ENCODE measurements at regions not wholly inside any gene's neighbourhood (a gene's known extent, or its start where the extent isn't known, plus 50 kb on each side); places are given as distances from the start of the nearest gene placed in this dataset.
A peak's percentile ranks its signal among the peaks of the same experiment; 100 is the strongest.

GRCh38 chr12:75894965-75895754 lies 136.4 kb downstream of the PHLDA1 start:
- Histone ChIP-seq H3K4me3 (no peak overlapping the region), H3K36me3 (no peaks in the 10 kb centered on the region), H3K4me1 (peaks cover 1% of the 10 kb centered on the region; the same call in 1 of the 2 replicates), H3K27me3 (no peaks in the 10 kb centered on the region), H3K9me3 (replicated peaks) (no peaks in the 10 kb centered on the region), H3K27ac (no peak overlapping the region)
- no peak for DNase-seq

- H3K27me3 ChIP-seq, result no peaks in the 10 kb centered on the region
- DNase-seq, result no peak
- H3K9me3 ChIP-seq (replicated peaks), result no peaks in the 10 kb centered on the region
- no peak overlapping the region for H3K27ac ChIP-seq
- H3K36me3 ChIP-seq, result no peaks in the 10 kb centered on the region
- H3K4me1 ChIP-seq, result peaks cover 7% of the 10 kb centered on the region
- H3K4me3 ChIP-seq, result no peak overlapping the region
Measured at GRCh38 chr12:75893765-75894164, 137.8 kb downstream of the PHLDA1 start.

- Histone ChIP-seq H3K4me3 (no peak overlapping the region), H3K9me3 (replicated peaks) (no peaks in the 10 kb centered on the region), H3K27me3 (no peaks in the 10 kb centered on the region), H3K4me1 (peaks cover 7% of the 10 kb centered on the region), H3K36me3 (no peaks in the 10 kb centered on the region), H3K27ac (no peak overlapping the region)
- no peak for DNase-seq
Measured at GRCh38 chr12:75892731-75893408, 138.7 kb downstream of the PHLDA1 start.

GRCh38 chr12:75891072-75891471 lies 140.5 kb downstream of the PHLDA1 start:
- no peaks in the 10 kb centered on the region for H3K36me3 ChIP-seq
- no peak for DNase-seq
- no peaks in the 10 kb centered on the region for H3K27me3 ChIP-seq
- no peak overlapping the region for H3K27ac ChIP-seq
- H3K4me1 ChIP-seq, result peaks cover 7% of the 10 kb centered on the region
- H3K9me3 ChIP-seq (replicated peaks), result no peaks in the 10 kb centered on the region
- H3K4me3 ChIP-seq, result no peak overlapping the region

GRCh38 chr12:75890660-75891059 lies 140.9 kb downstream of the PHLDA1 start:
- H3K27ac ChIP-seq, result no peak overlapping the region
- no peaks in the 10 kb centered on the region for H3K9me3 ChIP-seq (replicated peaks)
- no peak overlapping the region for H3K4me3 ChIP-seq
- no peak for DNase-seq
- H3K27me3 ChIP-seq, result no peaks in the 10 kb centered on the region
- peaks cover 7% of the 10 kb centered on the region for H3K4me1 ChIP-seq
- H3K36me3 ChIP-seq, result no peaks in the 10 kb centered on the region

- H3K4me1 ChIP-seq, result peaks cover 7% of the 10 kb centered on the region
- no peaks in the 10 kb centered on the region for H3K36me3 ChIP-seq
- DNase-seq, result no peak
- no peak overlapping the region for H3K27ac ChIP-seq
- H3K27me3 ChIP-seq, result no peaks in the 10 kb centered on the region
- H3K9me3 ChIP-seq (replicated peaks), result no peaks in the 10 kb centered on the region
- no peak overlapping the region for H3K4me3 ChIP-seq
Measured at GRCh38 chr12:75890141-75890540, 141.4 kb downstream of the PHLDA1 start.

- Histone ChIP-seq H3K27ac (peak overlapping the region; percentile 20), H3K9me3 (replicated peaks) (no peaks in the 10 kb centered on the region), H3K27me3 (no peaks in the 10 kb centered on the region), H3K36me3 (no peaks in the 10 kb centered on the region), H3K4me3 (peak overlapping the region; percentile 36), H3K4me1 (peaks cover 7% of the 10 kb centered on the region)
- peak; percentile 53 to 78 for DNase-seq
Measured at GRCh38 chr12:75888874-75889613, 142.5 kb downstream of the PHLDA1 start.

- DNase-seq, result no peak
- Histone ChIP-seq H3K4me3 (no peak overlapping the region), H3K36me3 (no peaks in the 10 kb centered on the region), H3K4me1 (peaks cover 7% of the 10 kb centered on the region), H3K27ac (no peak overlapping the region), H3K9me3 (replicated peaks) (no peaks in the 10 kb centered on the region), H3K27me3 (no peaks in the 10 kb centered on the region)
Measured at GRCh38 chr12:75888399-75888798, 143.2 kb downstream of the PHLDA1 start.

GRCh38 chr12:75887979-75888378 lies 143.6 kb downstream of the PHLDA1 start:
- no peak overlapping the region for H3K4me3 ChIP-seq
- no peaks in the 10 kb centered on the region for H3K9me3 ChIP-seq (replicated peaks)
- no peak overlapping the region for H3K27ac ChIP-seq

GRCh38 chr12:75884465-75884985 lies 147.1 kb downstream of the PHLDA1 start:
- Histone ChIP-seq H3K9me3 (replicated peaks) (no peaks in the 10 kb centered on the region), H3K27ac (no peak overlapping the region), H3K36me3 (no peaks in the 10 kb centered on the region), H3K27me3 (no peaks in the 10 kb centered on the region), H3K4me1 (peaks cover 2% of the 10 kb centered on the region), H3K4me3 (no peak overlapping the region)
- no peak for DNase-seq

More at GRCh38 chr12:75887979-75888378, 143.6 kb downstream of the PHLDA1 start:
- no peaks in the 10 kb centered on the region for H3K36me3 ChIP-seq
- no peak for DNase-seq
- no peaks in the 10 kb centered on the region for H3K27me3 ChIP-seq
- H3K4me1 ChIP-seq, result peaks cover 7% of the 10 kb centered on the region

GRCh38 chr12:75883241-75883640 lies 148.3 kb downstream of the PHLDA1 start:
- Histone ChIP-seq H3K27me3 (no peaks in the 10 kb centered on the region), H3K36me3 (no peaks in the 10 kb centered on the region), H3K27ac (no peak overlapping the region), H3K9me3 (replicated peaks) (no peaks in the 10 kb centered on the region), H3K4me3 (no peak overlapping the region), H3K4me1 (no peaks in the 10 kb centered on the region)
- DNase-seq, result no peak

GRCh38 chr12:75882421-75882820 lies 149.2 kb downstream of the PHLDA1 start:
- H3K27me3 ChIP-seq, result no peaks in the 10 kb centered on the region
- H3K36me3 ChIP-seq, result no peaks in the 10 kb centered on the region
- H3K27ac ChIP-seq, result no peak overlapping the region
- DNase-seq, result no peak
- H3K4me1 ChIP-seq, result no peaks in the 10 kb centered on the region
- H3K9me3 ChIP-seq (replicated peaks), result no peaks in the 10 kb centered on the region
- no peak overlapping the region for H3K4me3 ChIP-seq

- Histone ChIP-seq H3K9me3 (replicated peaks) (no peaks in the 10 kb centered on the region), H3K27me3 (no peaks in the 10 kb centered on the region), H3K4me3 (no peak overlapping the region), H3K4me1 (no peaks in the 10 kb centered on the region), H3K27ac (no peak overlapping the region), H3K36me3 (no peaks in the 10 kb centered on the region)
- no peak for DNase-seq
Measured at GRCh38 chr12:75881920-75882319, 149.7 kb downstream of the PHLDA1 start.

GRCh38 chr12:75877763-75878621 lies 153.6 kb downstream of the PHLDA1 start:
- Histone ChIP-seq H3K27ac (no peak overlapping the region), H3K9me3 (replicated peaks) (0 out of 2 replicates have a peak, but pooled peaks cover 3% of the 10 kb centered on the region), H3K4me1 (no peaks in the 10 kb centered on the region; the same call in 1 of the 2 replicates), H3K27me3 (no peaks in the 10 kb centered on the region), H3K36me3 (no peaks in the 10 kb centered on the region), H3K4me3 (no peak overlapping the region)
- DNase-seq, result peak in 1 of 2 experiments; percentile 20

All from SJCRH30 (cell line).